Trophoblast cell (in vitro differentiated cells and primary cell): ENCODE measurements at regions not wholly inside any gene's neighbourhood (a gene's known extent, or its start where the extent isn't known, plus 50 kb on each side); places are given as distances from the start of the nearest gene placed in this dataset.

Experiments
- DNase-seq, 2 donors: peaks; one replicate each; pipeline ENCODE4 v3.0.0-alpha.2; 2016
- H2AFZ ChIP-seq: 2 replicates; pipeline ENCODE4 v1.6.1; 2013; ENCODE audit warnings: low read length, moderate library complexity, mild to moderate bottlenecking; ENCODE audit not compliant: insufficient read depth, poor library complexity
- H2AK5ac ChIP-seq: 2 replicates; pipeline ENCODE4 v1.6.1; 2013; ENCODE audit warnings: mild to moderate bottlenecking, low read length
- H2BK120ac ChIP-seq: 2 replicates; pipeline ENCODE4 v1.6.1; 2013; ENCODE audit warnings: low read length, mild to moderate bottlenecking, moderate library complexity; ENCODE audit not compliant: insufficient read depth, poor library complexity
- H2BK12ac ChIP-seq: 2 replicates; pipeline ENCODE4 v1.6.1; 2013; ENCODE audit warnings: mild to moderate bottlenecking, low read length, moderate library complexity
- H2BK5ac ChIP-seq: 2 replicates; pipeline ENCODE4 v1.6.1; 2013; ENCODE audit warnings: low read length, low read depth, moderate library complexity, mild to moderate bottlenecking; ENCODE audit not compliant: poor library complexity
- H3K14ac ChIP-seq: 2 replicates; pipeline ENCODE4 v1.6.1; 2013; ENCODE audit warnings: mild to moderate bottlenecking, low read length
- H3K18ac ChIP-seq: 2 replicates; pipeline ENCODE4 v1.6.1; 2013; ENCODE audit warnings: mild to moderate bottlenecking, low read length
- H3K23ac ChIP-seq: 2 replicates; pipeline ENCODE4 v1.6.1; 2013; ENCODE audit warnings: low read length
- H3K27ac ChIP-seq: 2 replicates; pipeline ENCODE4 v1.5.1; 2013; ENCODE audit warnings: low read depth, mild to moderate bottlenecking, inconsistent platforms, low read length, moderate library complexity
- H3K27me3 ChIP-seq: 2 replicates; pipeline ENCODE4 v1.6.1; 2013; ENCODE audit warnings: inconsistent platforms, mild to moderate bottlenecking, low read length, moderate library complexity; ENCODE audit not compliant: insufficient read depth
- H3K36me3 ChIP-seq, 2 experiments: 1 replicate in 1 of 2; 2 replicates in 1 of 2; pipeline ENCODE4 v1.6.1; 2013; ENCODE audit warnings: low read length in 2 of 2, mild to moderate bottlenecking in 2 of 2, moderate library complexity in 1 of 2; ENCODE audit not compliant: insufficient read depth in 2 of 2, control insufficient read depth in 1 of 2
- H3K4ac ChIP-seq: 2 replicates; pipeline ENCODE4 v1.6.1; 2013; ENCODE audit warnings: low read depth, mild to moderate bottlenecking, low read length, moderate library complexity
- H3K4me1 ChIP-seq, 2 experiments: 1 replicate in 1 of 2; 2 replicates in 1 of 2; pipeline ENCODE4 v1.6.1; 2013; ENCODE audit warnings: low read length in 2 of 2, mild to moderate bottlenecking in 2 of 2, moderate library complexity in 1 of 2; ENCODE audit not compliant: insufficient read depth in 2 of 2, control insufficient read depth in 1 of 2
- H3K4me2 ChIP-seq: 2 replicates; pipeline ENCODE4 v1.6.1; 2013; ENCODE audit warnings: inconsistent platforms, mild to moderate bottlenecking, low read length, moderate library complexity
- H3K4me3 ChIP-seq: 2 replicates; pipeline ENCODE4 v1.5.1; 2013; ENCODE audit warnings: mild to moderate bottlenecking, low read depth, low read length, inconsistent platforms
- H3K79me1 ChIP-seq: one replicate; pipeline ENCODE4 v1.6.1; 2013; ENCODE audit warnings: low read length
- H3K79me2 ChIP-seq: 2 replicates; pipeline ENCODE4 v1.6.1; 2013; ENCODE audit warnings: low read length, mild to moderate bottlenecking; ENCODE audit not compliant: control insufficient read depth, insufficient read depth, poor library complexity
- H3K9ac ChIP-seq: 2 replicates; pipeline ENCODE4 v1.6.1; 2013; ENCODE audit warnings: mild to moderate bottlenecking, low read length
- H3K9me3 ChIP-seq: 2 replicates; pipeline ENCODE4 v1.6.1; 2013; ENCODE audit warnings: low read depth, mild to moderate bottlenecking, control low read depth, inconsistent platforms, low read length; ENCODE audit not compliant: insufficient read depth
- H4K12ac ChIP-seq: 2 replicates; pipeline ENCODE4 v1.6.1; 2013; ENCODE audit warnings: low read depth, mild to moderate bottlenecking, low read length, moderate library complexity
- H4K8ac ChIP-seq: 2 replicates; pipeline ENCODE4 v1.6.1; 2013; ENCODE audit warnings: low read depth, mild to moderate bottlenecking, low read length, moderate library complexity
- H4K91ac ChIP-seq: one replicate; pipeline ENCODE4 v1.6.1; 2013; ENCODE audit warnings: low read depth, mild to moderate bottlenecking, low read length, moderate library complexity
- WGBS: extraction: QIAGEN DNeasy Blood & Tissue Kit; methylation state at CpG from one replicate; pipeline ENCODE4 v1.1.7; 2013; ENCODE audit warnings: missing lambda C conversion rate; ENCODE audit not compliant: insufficient read length, insufficient coverage; ENCODE audit errors: extremely low coverage; 5-methylcytosine and 5-hydroxymethylcytosine counted together

DNA sequence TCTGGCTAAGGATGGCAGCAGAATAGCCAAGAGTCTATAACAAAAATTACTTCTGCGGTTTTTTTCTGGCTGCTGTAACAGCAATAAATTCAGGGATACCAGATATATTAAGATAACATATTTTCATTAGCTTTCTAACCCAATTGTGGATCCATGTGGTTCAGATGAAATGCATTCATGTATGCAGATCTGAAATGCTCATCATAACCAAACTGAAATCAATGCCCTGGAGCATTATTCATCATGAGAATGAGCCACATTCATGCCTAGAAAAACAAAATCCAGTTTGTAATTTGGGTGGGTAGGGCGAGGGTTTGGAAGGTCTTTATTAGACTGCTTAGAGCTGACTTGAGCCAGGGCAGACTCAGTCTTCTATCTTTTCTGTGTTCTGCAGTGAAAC lies 69.8 kb upstream of the SEMA3A start:
- Histone ChIP-seq H3K4me2 (no peak overlapping the region), H4K91ac (no peak overlapping the region), H3K79me2 (no peaks in the 10 kb centered on the region), H3K23ac (no peak overlapping the region), H3K27me3 (no peaks in the 10 kb centered on the region), H4K8ac (no peak overlapping the region), H4K12ac (no peak overlapping the region), H3K14ac (no peak overlapping the region), H2BK12ac (no peak overlapping the region), H3K9ac (no peak overlapping the region), H2BK120ac (no peak overlapping the region), H3K27ac (no peak overlapping the region), H3K18ac (no peak overlapping the region), H2AK5ac (no peak overlapping the region), H2BK5ac (no peak overlapping the region), H3K4me3 (no peak overlapping the region), H3K4me1 (no peaks in the 10 kb centered on the region), H2AFZ (no peak overlapping the region), H3K9me3 (peaks cover 7% of the 10 kb centered on the region), H3K79me1 (no peaks in the 10 kb centered on the region), H3K4ac (no peak overlapping the region), H3K36me3 (no peaks in the 10 kb centered on the region)
- DNase-seq, result no peak
- no CpG with 5 or more reads among the region's 2 CpGs for WGBS

DNA sequence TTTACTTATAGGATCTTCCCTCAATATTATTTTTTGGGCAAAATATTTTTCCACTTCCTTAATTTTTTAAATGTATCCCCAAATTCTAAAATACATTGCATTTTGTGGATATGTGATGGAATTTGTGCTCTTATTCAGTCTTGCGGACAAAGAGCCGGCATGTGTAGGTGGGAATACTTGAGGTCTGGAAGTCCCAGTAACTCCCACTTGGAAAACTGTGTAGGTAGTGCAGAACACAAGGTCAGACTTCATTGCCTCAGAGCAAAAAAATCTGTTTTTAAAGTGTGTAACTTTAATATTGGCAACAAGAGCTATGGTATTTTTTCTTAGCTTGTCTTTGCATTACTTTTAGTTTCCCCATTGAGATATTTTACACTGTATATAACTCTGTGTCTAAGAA lies 68.5 kb upstream of the SEMA3A start:
- Histone ChIP-seq H3K4me3 (no peak overlapping the region), H3K79me1 (no peaks in the 10 kb centered on the region), H3K23ac (no peak overlapping the region), H4K91ac (no peak overlapping the region), H3K4me1 (no peaks in the 10 kb centered on the region), H3K4me2 (no peak overlapping the region), H4K12ac (no peak overlapping the region), H2BK120ac (no peak overlapping the region), H3K27ac (no peak overlapping the region), H3K36me3 (no peaks in the 10 kb centered on the region), H3K79me2 (no peaks in the 10 kb centered on the region), H3K14ac (no peak overlapping the region), H2BK5ac (no peak overlapping the region), H3K9me3 (peaks cover 7% of the 10 kb centered on the region), H3K9ac (no peak overlapping the region), H3K4ac (no peak overlapping the region), H2BK12ac (no peak overlapping the region), H3K27me3 (no peaks in the 10 kb centered on the region), H2AFZ (no peak overlapping the region), H3K18ac (no peak overlapping the region), H2AK5ac (no peak overlapping the region), H4K8ac (no peak overlapping the region)
- no peak for DNase-seq
- WGBS, result no CpG with 5 or more reads among the region's 2 CpGs

DNA sequence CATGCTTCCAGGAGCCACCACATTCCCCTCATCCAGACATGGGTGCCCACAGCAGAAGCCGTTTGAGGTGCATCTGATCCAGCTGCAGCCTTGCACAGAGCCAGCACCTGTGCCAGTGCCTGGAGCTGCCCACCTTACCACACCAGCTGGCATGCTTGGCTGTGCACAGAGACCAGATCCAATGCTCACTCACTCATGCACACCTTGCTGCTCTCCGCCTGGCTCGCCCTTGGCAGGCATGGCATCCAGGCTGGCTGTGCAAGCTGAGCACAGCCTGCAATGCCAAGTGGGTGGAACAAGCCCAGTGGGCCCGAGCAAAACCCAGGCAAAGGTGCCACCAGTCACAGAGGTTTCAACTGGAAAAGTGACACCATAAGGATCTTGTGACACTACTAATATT lies 66.9 kb upstream of the SEMA3A start:
- Histone ChIP-seq H3K14ac (no peak overlapping the region), H3K9me3 (peaks cover 7% of the 10 kb centered on the region), H3K27me3 (no peaks in the 10 kb centered on the region), H3K4me1 (no peaks in the 10 kb centered on the region), H2AFZ (no peak overlapping the region), H4K12ac (no peak overlapping the region), H3K4me2 (no peak overlapping the region), H3K79me2 (no peaks in the 10 kb centered on the region), H3K18ac (no peak overlapping the region), H2BK12ac (no peak overlapping the region), H3K4ac (no peak overlapping the region), H2BK5ac (no peak overlapping the region), H2BK120ac (no peak overlapping the region), H4K91ac (no peak overlapping the region), H3K9ac (no peak overlapping the region), H3K23ac (no peak overlapping the region), H2AK5ac (no peak overlapping the region), H3K4me3 (no peak overlapping the region), H3K79me1 (no peaks in the 10 kb centered on the region), H3K27ac (no peak overlapping the region), H3K36me3 (no peaks in the 10 kb centered on the region), H4K8ac (no peak overlapping the region)
- no peak for DNase-seq
- WGBS, result no CpG with 5 or more reads among the region's 4 CpGs

DNA sequence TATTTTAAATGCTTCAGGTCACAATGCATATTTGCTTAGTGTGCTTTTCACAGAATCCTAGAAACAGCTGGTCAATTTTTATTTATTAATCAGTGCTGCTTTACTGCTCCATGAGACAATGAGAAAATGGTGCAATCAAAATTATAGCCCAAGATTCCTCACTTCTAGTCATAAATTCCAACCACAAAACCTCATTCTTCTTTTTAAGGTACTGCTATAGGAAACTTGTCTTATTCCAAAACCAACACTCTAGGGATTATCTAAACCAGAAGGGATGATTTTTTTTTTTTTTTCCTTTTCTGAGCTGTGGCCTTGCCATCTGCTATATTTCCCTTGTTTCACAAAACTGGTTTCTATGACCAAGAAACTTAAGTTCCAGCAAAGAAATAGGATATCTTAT lies 64.0 kb upstream of the SEMA3A start:
- no peaks in the 10 kb centered on the region for H3K27me3 ChIP-seq
- no peak overlapping the region for H4K91ac ChIP-seq
- no peak overlapping the region for H3K4me3 ChIP-seq
- no peak overlapping the region for H3K18ac ChIP-seq
- no peak overlapping the region for H2AFZ ChIP-seq
- no peaks in the 10 kb centered on the region for H3K79me2 ChIP-seq
- no peaks in the 10 kb centered on the region for H3K36me3 ChIP-seq
- no peak overlapping the region for H3K4me2 ChIP-seq
- H4K8ac ChIP-seq, result no peak overlapping the region
- no peak overlapping the region for H2BK12ac ChIP-seq
- H4K12ac ChIP-seq, result no peak overlapping the region
- H3K9me3 ChIP-seq, result peaks cover 7% of the 10 kb centered on the region
- DNase-seq, result no peak
- H3K79me1 ChIP-seq, result no peaks in the 10 kb centered on the region
- no peak overlapping the region for H3K27ac ChIP-seq
- no peak overlapping the region for H3K9ac ChIP-seq
- no peak overlapping the region for H2BK120ac ChIP-seq
- H3K4ac ChIP-seq, result no peak overlapping the region
- H2AK5ac ChIP-seq, result no peak overlapping the region
- no peak overlapping the region for H3K23ac ChIP-seq
- H3K4me1 ChIP-seq, result no peaks in the 10 kb centered on the region
- no peak overlapping the region for H3K14ac ChIP-seq
- H2BK5ac ChIP-seq, result no peak overlapping the region

DNA sequence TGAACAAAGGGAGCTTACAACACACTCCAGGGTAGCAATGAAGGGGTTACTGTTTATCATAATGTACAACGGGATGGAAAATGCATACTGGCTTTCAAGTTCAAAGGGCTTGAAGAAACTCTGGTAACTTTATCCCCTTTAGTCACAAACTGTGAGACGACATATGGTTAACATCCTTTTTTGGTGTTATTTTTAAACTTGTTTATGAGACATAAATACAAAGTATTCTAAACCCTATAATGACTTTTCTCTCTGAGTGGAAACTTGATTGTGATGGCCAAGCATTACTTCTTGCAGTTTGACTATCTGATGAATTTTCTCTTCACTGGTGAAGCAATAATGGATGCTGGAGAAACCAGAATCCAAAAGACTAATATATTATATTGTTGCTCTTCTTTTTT lies 62.0 kb upstream of the SEMA3A start:
- H3K9ac ChIP-seq, result no peak overlapping the region
- no peak overlapping the region for H3K14ac ChIP-seq
- WGBS, result no CpG with 5 or more reads among the region's 2 CpGs
- no peak overlapping the region for H2BK120ac ChIP-seq
- H3K18ac ChIP-seq, result no peak overlapping the region
- H3K4me3 ChIP-seq, result no peak overlapping the region
- no peak overlapping the region for H2AFZ ChIP-seq
- H2BK5ac ChIP-seq, result no peak overlapping the region
- DNase-seq, result no peak
- peaks cover 7% of the 10 kb centered on the region for H3K9me3 ChIP-seq
- H4K8ac ChIP-seq, result no peak overlapping the region
- H3K4me2 ChIP-seq, result no peak overlapping the region
- no peak overlapping the region for H3K4ac ChIP-seq
- H3K27me3 ChIP-seq, result no peaks in the 10 kb centered on the region
- no peaks in the 10 kb centered on the region for H3K79me1 ChIP-seq
- H3K23ac ChIP-seq, result no peak overlapping the region
- H4K91ac ChIP-seq, result no peak overlapping the region
- H3K79me2 ChIP-seq, result no peaks in the 10 kb centered on the region
- H2AK5ac ChIP-seq, result no peak overlapping the region
- no peak overlapping the region for H2BK12ac ChIP-seq
- H3K4me1 ChIP-seq, result no peaks in the 10 kb centered on the region
- H4K12ac ChIP-seq, result no peak overlapping the region
- no peaks in the 10 kb centered on the region for H3K36me3 ChIP-seq
- H3K27ac ChIP-seq, result no peak overlapping the region
